GM12878 (cell line): ENCODE measurements at regions not wholly inside any gene's neighbourhood (a gene's known extent, or its start where the extent isn't known, plus 50 kb on each side); places are given as distances from the start of the nearest gene placed in this dataset.

Experiments used
- CEBPZ ChIP-seq: fragments of 150-350 bp; IDR thresholded peaks from 2 replicates; pipeline ENCODE4 v1.6.1; 2016; ENCODE audit warnings: low read depth, low read length
- IRF4 ChIP-seq: IDR thresholded peaks from 2 replicates; pipeline ENCODE4 v1.6.1; 2011; ENCODE audit warnings: low read depth, low read length
- KDM1A ChIP-seq: fragments of 200-600 bp; sonication (generic); IDR thresholded peaks from 2 replicates; pipeline ENCODE4 v1.6.1; 2016; ENCODE audit warnings: borderline replicate concordance
- LARP7 ChIP-seq: fragments of 450-650 bp; IDR thresholded peaks from 2 replicates; pipeline ENCODE4 v1.6.1; 2017; ENCODE audit warnings: mild to moderate bottlenecking
- MTA2 ChIP-seq: fragments of 450-650 bp; IDR thresholded peaks from 2 replicates; pipeline ENCODE4 v1.6.1; 2016; ENCODE audit warnings: low read depth, mild to moderate bottlenecking, moderate library complexity
- NFIC ChIP-seq: IDR thresholded peaks from 2 replicates; pipeline ENCODE4 v1.6.1; 2012; ENCODE audit warnings: low read depth, mild to moderate bottlenecking, inconsistent platforms, low read length, moderate library complexity
- NFXL1 ChIP-seq: fragments of 450-650 bp; IDR thresholded peaks from 2 replicates; pipeline ENCODE4 v1.6.1; 2017; ENCODE audit warnings: antibody characterized with exemption, mild to moderate bottlenecking, borderline replicate concordance
- NR2F1 ChIP-seq: fragments of 450-650 bp; conservative IDR thresholded peaks from 2 replicates; pipeline ENCODE4 v1.6.1; 2017; ENCODE audit warnings: mild to moderate bottlenecking
- PBX3 ChIP-seq: IDR thresholded peaks from 2 replicates; pipeline ENCODE4 v1.6.1; 2011; ENCODE audit warnings: mild to moderate bottlenecking, low read depth, low read length, moderate library complexity; ENCODE audit not compliant: insufficient replicate concordance
- RELA ChIP-seq: fragments of 450-650 bp; IDR thresholded peaks from 2 replicates; pipeline ENCODE4 v1.8.0; 2014; ENCODE audit warnings: borderline replicate concordance; ENCODE audit not compliant: partially characterized antibody
- SP1 ChIP-seq: IDR thresholded peaks from one replicate; pipeline ENCODE4 v1.6.1; 2011; ENCODE audit warnings: low read depth, low read length

GRCh38 chr14:53655080-53655785 lies 301.4 kb downstream of the BMP4 start (continued):
- TF ChIP-seq LARP7 (no peak), MTA2 (no peak), RELA (no peak), PBX3 (no peak), SP1 (no peak), NFIC (peak; percentile 73; the same call in 1 of the 2 replicates), KDM1A (no peak), NR2F1 (no peak), CEBPZ (no peak), NFXL1 (no peak), IRF4 (peak; percentile 61; the same call in 1 of the 2 replicates)
- TF ChIP-seq, all 136 proteins: peak for 9
